ENCODE measurements at regions not wholly inside any gene's neighbourhood (a gene's known extent, or its start where the extent isn't known, plus 50 kb on each side); places are given as distances from the start of the nearest gene placed in this dataset.

- ATAC-seq, result no peak
- 86% methylated on average over 3 of the region's 3 CpGs for WGBS (ENCODE audit: insufficient coverage, low coverage, low lambda C conversion rate, missing lambda C conversion rate)
These were observed 168.6 kb downstream of the NNT start for GRCh38 chr5:43771611-43772031.

GRCh38 chr5:43769571-43770355, 166.8 kb downstream of the NNT start:
- Histone ChIP-seq H3K27me3 (no peaks in the 10 kb centered on the region), H3K9me3 (no peaks in the 10 kb centered on the region), H3K4me3 (no peak overlapping the region), H3K36me3 (no peaks in the 10 kb centered on the region), H3K27ac (no peak overlapping the region), H3K4me1 (no peaks in the 10 kb centered on the region)
- intact Hi-C loops (cut with DNase I), result no loop called here
- no peak for ATAC-seq
- TF ChIP-seq CTCF (IDR thresholded peaks at IDR 0.05), result no peak
- no peak for TF ChIP-seq POLR2A (IDR thresholded peaks at IDR 0.05)
- DNase-seq, result no peak
- 65% methylated on average over 7 of the region's 7 CpGs for WGBS (ENCODE audit: insufficient coverage, low coverage, low lambda C conversion rate, missing lambda C conversion rate)

More at GRCh38 chr5:43771611-43772031, 168.6 kb downstream of the NNT start:
- intact Hi-C loops (cut with DNase I), result no loop called here
- no peak overlapping the region for H3K27ac ChIP-seq
- no peaks in the 10 kb centered on the region for H3K36me3 ChIP-seq
- H3K9me3 ChIP-seq, result no peaks in the 10 kb centered on the region
- no peaks in the 10 kb centered on the region for H3K27me3 ChIP-seq
- H3K4me3 ChIP-seq, result no peak overlapping the region
- H3K4me1 ChIP-seq, result no peaks in the 10 kb centered on the region
- no peak for DNase-seq
- no peak for TF ChIP-seq POLR2A (IDR thresholded peaks at IDR 0.05)
- no peak for TF ChIP-seq CTCF (IDR thresholded peaks at IDR 0.05)

Small RNA genes lying in the stretch of these regions (small RNA-seq; reads per million reads assigned to genes)
- 0 reads per million in 2 experiments for gene RNU6-381P

Data from right lobe of liver (tissue), 6 donors.